Liver (tissue), 8 donors: ENCODE measurements at regions not wholly inside any gene's neighbourhood (a gene's known extent, or its start where the extent isn't known, plus 50 kb on each side); places are given as distances from the start of the nearest gene placed in this dataset.

Experiments
- DNase-seq: peaks from one replicate; pipeline ENCODE4 v3.0.0-alpha.2; 2017; ENCODE audit warnings: low spot score
- H3K27ac ChIP-seq, 2 donors: one replicate each; pipeline ENCODE4 v1.7.0; 2013; ENCODE audit warnings: inconsistent platforms in 2 of 2, low read length in 2 of 2, control low read depth in 1 of 2, low read depth in 1 of 2, mild to moderate bottlenecking in 1 of 2
- H3K27me3 ChIP-seq, 4 donors: one replicate each; pipeline versions ENCODE4 v1.6.1 to v1.7.0; 2013; ENCODE audit warnings: low read length in 3 of 4, inconsistent platforms in 1 of 4, mild to moderate bottlenecking in 1 of 4, moderate library complexity in 1 of 4; ENCODE audit not compliant: control insufficient read depth in 4 of 4, insufficient read depth in 4 of 4
- H3K36me3 ChIP-seq, 4 donors: one replicate each; pipeline versions ENCODE4 v1.6.1 to v1.7.0; 2013; ENCODE audit warnings: low read length in 3 of 4, mild to moderate bottlenecking in 3 of 4, low read depth in 1 of 4, moderate library complexity in 1 of 4; ENCODE audit not compliant: control insufficient read depth in 4 of 4, insufficient read depth in 3 of 4
- H3K4me1 ChIP-seq, 4 donors: one replicate each; pipeline versions ENCODE4 v1.6.1 to v1.7.0; 2013; ENCODE audit warnings: low read length in 3 of 4, mild to moderate bottlenecking in 3 of 4, moderate library complexity in 1 of 4; ENCODE audit not compliant: control insufficient read depth in 4 of 4, insufficient read depth in 4 of 4
- H3K4me3 ChIP-seq, 3 donors: one replicate each; pipeline versions ENCODE4 v1.6.1 to v1.7.0; 2013; ENCODE audit warnings: low read length in 3 of 3, control low read depth in 1 of 3, low read depth in 1 of 3, mild to moderate bottlenecking in 1 of 3
- H3K9ac ChIP-seq, 2 donors: one replicate each; pipeline ENCODE4 v1.7.0; 2013; ENCODE audit warnings: low read length in 2 of 2, mild to moderate bottlenecking in 2 of 2, moderate library complexity in 2 of 2, control low read depth in 1 of 2, low read depth in 1 of 2
- H3K9me3 ChIP-seq, 4 donors: one replicate each; pipeline versions ENCODE4 v1.6.1 to v1.7.0; 2013; ENCODE audit warnings: low read length in 3 of 4; ENCODE audit not compliant: control insufficient read depth in 4 of 4
- EGR1 ChIP-seq, 2 donors: IDR thresholded peaks; 2 replicates each; pipeline ENCODE4 v1.6.1; 2016 to 2018; ENCODE audit warnings: antibody characterized with exemption in 2 of 2, low read depth in 2 of 2
- FOXA1 ChIP-seq: IDR thresholded peaks from 2 replicates; pipeline ENCODE4 v1.6.1; 2016; ENCODE audit warnings: antibody characterized with exemption
- FOXA2 ChIP-seq: IDR thresholded peaks from 2 replicates; pipeline ENCODE4 v1.6.1; 2016; ENCODE audit warnings: antibody characterized with exemption
- GABPA ChIP-seq, 2 donors: IDR thresholded peaks in 1 of 2; conservative IDR thresholded peaks in 1 of 2; 2 replicates each; pipeline ENCODE4 v1.6.1; 2016; ENCODE audit warnings: antibody characterized with exemption in 2 of 2, mild to moderate bottlenecking in 1 of 2, moderate library complexity in 1 of 2
- HNF4A ChIP-seq, 2 donors: conservative IDR thresholded peaks; 2 replicates each; pipeline ENCODE4 v1.6.1; 2016; ENCODE audit warnings: antibody characterized with exemption in 2 of 2, mild to moderate bottlenecking in 2 of 2
- HNF4G ChIP-seq: IDR thresholded peaks from 2 replicates; pipeline ENCODE4 v1.6.1; 2016; ENCODE audit warnings: antibody characterized with exemption
- JUND ChIP-seq, 2 donors: IDR thresholded peaks; 2 replicates each; pipeline ENCODE4 v1.6.1; 2016; ENCODE audit warnings: antibody characterized with exemption in 2 of 2
- NR2F2 ChIP-seq: IDR thresholded peaks from 2 replicates; pipeline ENCODE4 v1.6.1; 2016; ENCODE audit warnings: antibody characterized with exemption
- RAD21 ChIP-seq, 2 donors: IDR thresholded peaks; 2 replicates each; pipeline ENCODE4 v1.6.1; 2016; ENCODE audit warnings: antibody characterized with exemption in 2 of 2, mild to moderate bottlenecking in 2 of 2
- RXRA ChIP-seq, 2 donors: IDR thresholded peaks; 2 replicates each; pipeline ENCODE4 v1.6.1; 2017 to 2018; ENCODE audit warnings: antibody characterized with exemption in 2 of 2, mild to moderate bottlenecking in 1 of 2
- SP1 ChIP-seq: IDR thresholded peaks from 2 replicates; pipeline ENCODE4 v1.6.1; 2018; ENCODE audit warnings: antibody characterized with exemption, mild to moderate bottlenecking
- TAF1 ChIP-seq: conservative IDR thresholded peaks from 2 replicates; pipeline ENCODE4 v1.6.1; 2016; ENCODE audit warnings: antibody characterized with exemption, mild to moderate bottlenecking
- YY1 ChIP-seq: IDR thresholded peaks from 2 replicates; pipeline ENCODE4 v1.6.1; 2016; ENCODE audit warnings: antibody characterized with exemption, mild to moderate bottlenecking
- WGBS: extraction: QIAGEN DNeasy Blood & Tissue Kit; methylation state at CpG from one replicate; pipeline ENCODE4 v1.1.7; 2013; 5-methylcytosine and 5-hydroxymethylcytosine counted together
- TF ChIP-seq, protein P1 (sequence below): IDR thresholded peaks from 2 replicates; pipeline ENCODE4 v1.6.1; 2016; ENCODE audit warnings: antibody characterized with exemption
- TF ChIP-seq, protein P2 (sequence below): IDR thresholded peaks from 2 replicates; pipeline ENCODE4 v1.6.1; 2016; ENCODE audit warnings: antibody characterized with exemption
- TF ChIP-seq, protein P3 (sequence below): IDR thresholded peaks from 2 replicates; pipeline ENCODE4 v1.6.1; 2016; ENCODE audit warnings: antibody characterized with exemption
- TF ChIP-seq, protein P4 (sequence below): fragments of 150-350 bp; IDR thresholded peaks from 2 replicates; pipeline ENCODE4 v1.5.1; 2017; ENCODE audit warnings: improper control_type of control experiment, low read depth, low read length; ENCODE audit not compliant: missing input control
- TF ChIP-seq, protein P5 (sequence below): IDR thresholded peaks from 2 replicates; pipeline ENCODE4 v1.6.1; 2016; ENCODE audit warnings: antibody characterized with exemption, mild to moderate bottlenecking
- donor health status: healthy.
- donor health status: healthy.
- donor health status: healthy.
- donor health status: healthy.
- donor health status: healthy.

DNA sequence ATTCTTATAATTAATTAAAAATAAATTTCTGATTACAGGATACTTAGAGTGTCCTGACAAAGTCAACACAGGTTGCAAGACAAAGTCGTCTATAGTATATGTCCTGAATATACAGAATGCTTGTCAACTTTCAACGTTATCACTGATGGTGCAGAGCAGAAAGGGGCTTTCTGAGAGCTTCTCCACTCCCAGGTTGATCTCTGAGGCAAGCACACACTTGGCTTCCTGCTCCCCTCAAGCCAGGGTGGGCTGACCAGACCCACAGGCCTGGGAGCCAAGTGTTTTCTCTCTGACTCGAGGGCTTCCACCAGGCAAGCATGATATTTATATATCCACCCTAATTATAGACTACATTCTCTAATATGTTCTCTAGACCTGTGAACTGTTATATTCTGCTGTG, 448.9 kb downstream of the SH2D4B start:
- Histone ChIP-seq H3K36me3 (no peaks in the 10 kb centered on the region), H3K27ac (no peak overlapping the region), H3K9me3 (no peaks in the 10 kb centered on the region), H3K4me3 (no peak overlapping the region), H3K9ac (no peak overlapping the region), H3K27me3 (peaks cover 0 to 4% (median 0%) of the 10 kb centered on the region in 4 donors), H3K4me1 (no peaks in the 10 kb centered on the region)
- TF ChIP-seq FOXA2 (no peak), SP1 (no peak), EGR1 (IDR thresholded peaks at IDR 0.05; ENCODE audit: low read depth in 2 of 2) (no peak), HNF4A (conservative IDR thresholded peaks at IDR 0.05) (no peak), NR2F2 (no peak)
- 47% methylated on average over 3 of the region's 3 CpGs for WGBS
- no peak for DNase-seq

DNA sequence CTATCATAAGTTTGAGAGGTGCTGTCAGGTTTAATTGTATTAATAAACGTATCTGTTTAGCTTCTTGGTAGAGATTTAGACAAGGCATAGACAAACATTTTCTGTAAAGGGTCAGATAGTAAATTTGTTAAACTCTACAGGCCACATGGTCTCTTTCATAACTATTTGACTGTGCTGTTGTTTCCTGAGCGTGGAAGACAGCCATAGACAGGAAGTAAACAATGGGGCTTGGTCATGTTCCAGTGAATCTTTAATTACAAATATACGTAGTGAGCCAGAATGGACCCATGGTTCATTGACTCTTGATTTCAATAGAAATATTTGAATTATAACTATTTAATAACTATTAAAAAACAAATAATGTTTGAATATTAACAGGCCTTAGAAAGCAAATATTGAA, 451.1 kb downstream of the SH2D4B start:
- no peak overlapping the region for H3K27ac ChIP-seq
- no peak overlapping the region for H3K9ac ChIP-seq
- H3K9me3 ChIP-seq, result no peaks in the 10 kb centered on the region
- DNase-seq, result no peak
- no peak overlapping the region for H3K4me3 ChIP-seq
- H3K27me3 ChIP-seq, result peaks cover 0 to 4% (median 0%) of the 10 kb centered on the region in 4 donors
- no peak for TF ChIP-seq JUND (IDR thresholded peaks at IDR 0.05)
- TF ChIP-seq, protein P1, sequence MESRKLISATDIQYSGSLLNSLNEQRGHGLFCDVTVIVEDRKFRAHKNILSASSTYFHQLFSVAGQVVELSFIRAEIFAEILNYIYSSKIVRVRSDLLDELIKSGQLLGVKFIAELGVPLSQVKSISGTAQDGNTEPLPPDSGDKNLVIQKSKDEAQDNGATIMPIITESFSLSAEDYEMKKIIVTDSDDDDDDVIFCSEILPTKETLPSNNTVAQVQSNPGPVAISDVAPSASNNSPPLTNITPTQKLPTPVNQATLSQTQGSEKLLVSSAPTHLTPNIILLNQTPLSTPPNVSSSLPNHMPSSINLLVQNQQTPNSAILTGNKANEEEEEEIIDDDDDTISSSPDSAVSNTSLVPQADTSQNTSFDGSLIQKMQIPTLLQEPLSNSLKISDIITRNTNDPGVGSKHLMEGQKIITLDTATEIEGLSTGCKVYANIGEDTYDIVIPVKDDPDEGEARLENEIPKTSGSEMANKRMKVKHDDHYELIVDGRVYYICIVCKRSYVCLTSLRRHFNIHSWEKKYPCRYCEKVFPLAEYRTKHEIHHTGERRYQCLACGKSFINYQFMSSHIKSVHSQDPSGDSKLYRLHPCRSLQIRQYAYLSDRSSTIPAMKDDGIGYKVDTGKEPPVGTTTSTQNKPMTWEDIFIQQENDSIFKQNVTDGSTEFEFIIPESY, result no peak
- TF ChIP-seq YY1, result no peak
- no peak for TF ChIP-seq EGR1 (IDR thresholded peaks at IDR 0.05; ENCODE audit: low read depth in 2 of 2)
- TF ChIP-seq, protein P2, sequence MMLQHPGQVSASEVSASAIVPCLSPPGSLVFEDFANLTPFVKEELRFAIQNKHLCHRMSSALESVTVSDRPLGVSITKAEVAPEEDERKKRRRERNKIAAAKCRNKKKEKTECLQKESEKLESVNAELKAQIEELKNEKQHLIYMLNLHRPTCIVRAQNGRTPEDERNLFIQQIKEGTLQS, result no peak
- TF ChIP-seq, protein P3, sequence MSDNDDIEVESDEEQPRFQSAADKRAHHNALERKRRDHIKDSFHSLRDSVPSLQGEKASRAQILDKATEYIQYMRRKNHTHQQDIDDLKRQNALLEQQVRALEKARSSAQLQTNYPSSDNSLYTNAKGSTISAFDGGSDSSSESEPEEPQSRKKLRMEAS, result no peak
- TF ChIP-seq SP1, result no peak
- TF ChIP-seq GABPA (IDR thresholded peaks at IDR 0.05 in 1 of 2, conservative IDR thresholded peaks at IDR 0.05 in 1 of 2), result no peak
- no peak for TF ChIP-seq RAD21 (IDR thresholded peaks at IDR 0.05)
- TF ChIP-seq HNF4G, result no peak
- TF ChIP-seq FOXA1, result no peak
- no peak for TF ChIP-seq FOXA2
- TF ChIP-seq RXRA (IDR thresholded peaks at IDR 0.05), result no peak
- no peak for TF ChIP-seq TAF1
- TF ChIP-seq, protein P4, sequence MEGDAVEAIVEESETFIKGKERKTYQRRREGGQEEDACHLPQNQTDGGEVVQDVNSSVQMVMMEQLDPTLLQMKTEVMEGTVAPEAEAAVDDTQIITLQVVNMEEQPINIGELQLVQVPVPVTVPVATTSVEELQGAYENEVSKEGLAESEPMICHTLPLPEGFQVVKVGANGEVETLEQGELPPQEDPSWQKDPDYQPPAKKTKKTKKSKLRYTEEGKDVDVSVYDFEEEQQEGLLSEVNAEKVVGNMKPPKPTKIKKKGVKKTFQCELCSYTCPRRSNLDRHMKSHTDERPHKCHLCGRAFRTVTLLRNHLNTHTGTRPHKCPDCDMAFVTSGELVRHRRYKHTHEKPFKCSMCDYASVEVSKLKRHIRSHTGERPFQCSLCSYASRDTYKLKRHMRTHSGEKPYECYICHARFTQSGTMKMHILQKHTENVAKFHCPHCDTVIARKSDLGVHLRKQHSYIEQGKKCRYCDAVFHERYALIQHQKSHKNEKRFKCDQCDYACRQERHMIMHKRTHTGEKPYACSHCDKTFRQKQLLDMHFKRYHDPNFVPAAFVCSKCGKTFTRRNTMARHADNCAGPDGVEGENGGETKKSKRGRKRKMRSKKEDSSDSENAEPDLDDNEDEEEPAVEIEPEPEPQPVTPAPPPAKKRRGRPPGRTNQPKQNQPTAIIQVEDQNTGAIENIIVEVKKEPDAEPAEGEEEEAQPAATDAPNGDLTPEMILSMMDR, result no peak
- TF ChIP-seq HNF4A (conservative IDR thresholded peaks at IDR 0.05), result no peak
- no peak for TF ChIP-seq NR2F2
- TF ChIP-seq, protein P5, sequence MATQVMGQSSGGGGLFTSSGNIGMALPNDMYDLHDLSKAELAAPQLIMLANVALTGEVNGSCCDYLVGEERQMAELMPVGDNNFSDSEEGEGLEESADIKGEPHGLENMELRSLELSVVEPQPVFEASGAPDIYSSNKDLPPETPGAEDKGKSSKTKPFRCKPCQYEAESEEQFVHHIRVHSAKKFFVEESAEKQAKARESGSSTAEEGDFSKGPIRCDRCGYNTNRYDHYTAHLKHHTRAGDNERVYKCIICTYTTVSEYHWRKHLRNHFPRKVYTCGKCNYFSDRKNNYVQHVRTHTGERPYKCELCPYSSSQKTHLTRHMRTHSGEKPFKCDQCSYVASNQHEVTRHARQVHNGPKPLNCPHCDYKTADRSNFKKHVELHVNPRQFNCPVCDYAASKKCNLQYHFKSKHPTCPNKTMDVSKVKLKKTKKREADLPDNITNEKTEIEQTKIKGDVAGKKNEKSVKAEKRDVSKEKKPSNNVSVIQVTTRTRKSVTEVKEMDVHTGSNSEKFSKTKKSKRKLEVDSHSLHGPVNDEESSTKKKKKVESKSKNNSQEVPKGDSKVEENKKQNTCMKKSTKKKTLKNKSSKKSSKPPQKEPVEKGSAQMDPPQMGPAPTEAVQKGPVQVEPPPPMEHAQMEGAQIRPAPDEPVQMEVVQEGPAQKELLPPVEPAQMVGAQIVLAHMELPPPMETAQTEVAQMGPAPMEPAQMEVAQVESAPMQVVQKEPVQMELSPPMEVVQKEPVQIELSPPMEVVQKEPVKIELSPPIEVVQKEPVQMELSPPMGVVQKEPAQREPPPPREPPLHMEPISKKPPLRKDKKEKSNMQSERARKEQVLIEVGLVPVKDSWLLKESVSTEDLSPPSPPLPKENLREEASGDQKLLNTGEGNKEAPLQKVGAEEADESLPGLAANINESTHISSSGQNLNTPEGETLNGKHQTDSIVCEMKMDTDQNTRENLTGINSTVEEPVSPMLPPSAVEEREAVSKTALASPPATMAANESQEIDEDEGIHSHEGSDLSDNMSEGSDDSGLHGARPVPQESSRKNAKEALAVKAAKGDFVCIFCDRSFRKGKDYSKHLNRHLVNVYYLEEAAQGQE, result no peak
- WGBS, result 36% methylated on average over 3 of the region's 3 CpGs
- H3K36me3 ChIP-seq, result no peaks in the 10 kb centered on the region
- no peaks in the 10 kb centered on the region for H3K4me1 ChIP-seq
